ENCODE measurements at regions not wholly inside any gene's neighbourhood (a gene's known extent, or its start where the extent isn't known, plus 50 kb on each side); places are given as distances from the start of the nearest gene placed in this dataset.

GRCh38 chr20:57899554-57899953, 189.7 kb upstream of the PMEPA1 start:
- TF ChIP-seq CTCF (IDR thresholded peaks at IDR 0.05) (no peak), POLR2A (IDR thresholded peaks at IDR 0.05) (no peak)

Data from uterus (tissue), 2 donors.